ENCODE measurements at regions not wholly inside any gene's neighbourhood (a gene's known extent, or its start where the extent isn't known, plus 50 kb on each side); places are given as distances from the start of the nearest gene placed in this dataset.

DNA sequence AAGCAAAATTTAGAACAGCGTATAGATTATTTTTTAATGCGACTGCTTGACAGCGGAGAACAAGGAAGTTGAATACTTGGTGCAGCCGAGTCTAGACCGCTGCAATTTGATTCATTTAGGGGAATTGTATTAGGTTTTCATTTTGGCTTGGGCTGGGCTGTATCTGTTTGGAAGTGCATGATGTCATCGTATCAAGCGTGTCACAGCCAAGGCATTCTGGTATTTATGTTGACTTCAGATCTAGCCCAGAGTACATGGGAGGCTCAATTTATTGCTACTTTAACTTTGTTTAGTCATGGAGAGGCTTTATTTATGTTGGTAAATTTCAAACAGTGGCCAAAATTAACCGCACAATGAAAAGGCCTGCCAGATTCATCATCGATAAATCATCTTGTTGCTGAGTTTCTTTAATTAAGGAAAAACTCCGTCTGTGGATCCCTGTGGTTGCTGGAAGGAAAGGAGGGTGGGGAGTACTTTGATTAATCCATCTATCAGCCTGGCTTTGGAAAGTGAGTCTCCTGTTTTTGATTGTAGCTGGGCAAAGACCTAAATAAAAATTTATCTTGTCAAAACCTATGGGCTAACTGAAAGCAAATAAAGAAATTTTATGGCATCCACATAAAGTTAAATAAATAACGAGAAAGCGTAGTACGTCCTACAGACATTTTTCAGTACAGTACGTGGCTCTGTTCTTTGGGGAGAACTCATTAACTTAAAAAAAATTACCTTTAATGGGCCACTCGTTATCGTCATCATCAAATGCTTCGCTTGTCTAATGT, 230.4 kb upstream of the SPRED2 start:
- DNase-seq = no peak

DNA sequence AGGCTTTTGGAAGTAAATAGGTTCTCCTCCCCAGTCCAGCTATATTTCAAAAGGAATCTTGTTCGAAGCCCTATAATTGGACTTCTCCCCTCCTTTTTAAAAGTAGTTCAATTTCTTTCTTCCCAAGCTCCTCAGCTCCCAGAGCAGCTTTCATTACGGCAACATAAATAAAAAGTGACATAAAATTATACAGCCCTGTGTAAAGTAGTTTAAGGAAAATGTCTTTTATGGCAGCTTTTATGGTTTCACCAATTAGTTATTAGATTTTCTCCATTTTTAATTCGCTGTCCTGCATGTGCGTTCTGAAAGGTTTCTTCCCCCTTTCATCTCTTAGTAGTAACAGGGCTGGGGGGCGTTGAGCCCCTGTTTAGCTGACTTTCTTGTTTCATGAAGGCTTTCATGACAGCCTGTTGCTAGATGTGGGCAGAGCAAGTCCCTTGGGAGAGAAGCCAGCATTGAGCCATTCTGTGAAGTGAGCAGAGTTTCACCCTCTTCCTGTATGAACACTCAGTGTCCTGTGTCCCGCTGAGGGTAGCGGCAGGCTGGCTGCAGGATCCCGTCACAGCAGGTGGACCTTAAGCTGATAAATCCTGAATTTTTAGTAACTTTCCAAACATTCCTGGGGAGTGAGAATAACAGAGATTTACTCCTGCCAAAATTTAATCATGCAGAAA, 229.7 kb upstream of the SPRED2 start:
- DNase-seq = no peak

DNA sequence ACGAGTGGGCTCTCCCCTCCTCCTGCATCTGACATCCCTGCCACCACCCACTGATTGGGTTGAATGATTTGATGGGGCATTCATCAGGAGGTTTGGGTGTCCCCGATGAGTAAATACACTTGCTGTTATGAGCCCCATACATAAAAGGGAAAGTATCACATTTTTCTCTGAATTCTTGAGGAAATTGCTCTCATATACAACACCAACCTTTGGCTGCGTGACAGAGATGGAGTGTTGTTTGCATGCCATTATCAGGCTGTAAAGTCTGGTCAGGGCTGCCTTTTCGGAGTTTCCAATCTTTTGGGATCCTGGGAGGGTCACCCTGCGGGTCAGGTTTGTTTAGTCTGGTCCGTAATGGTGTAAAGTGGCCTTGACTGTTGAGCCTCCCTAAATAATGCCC, 227.9 kb upstream of the SPRED2 start:
- no peak for DNase-seq

DNA sequence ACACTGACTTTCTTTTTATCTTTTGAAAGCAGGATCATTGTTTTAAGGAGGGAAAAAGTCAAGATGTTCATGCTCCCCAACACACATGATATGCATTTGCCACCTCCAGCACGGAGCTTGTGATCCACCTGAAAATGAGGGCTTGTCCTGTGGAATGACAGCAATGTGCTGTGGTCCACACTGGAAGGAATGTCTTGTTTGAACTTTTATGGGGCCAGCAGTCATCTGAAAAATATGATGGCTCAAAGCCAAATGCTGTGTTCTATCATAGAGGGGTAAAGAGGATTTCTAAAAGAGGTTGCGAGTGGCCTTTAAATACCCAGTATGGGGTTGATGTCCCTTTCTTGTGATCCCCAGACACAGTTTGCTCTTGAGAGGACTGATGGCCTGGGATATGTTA, 226.5 kb upstream of the SPRED2 start:
- no peak for DNase-seq

DNA sequence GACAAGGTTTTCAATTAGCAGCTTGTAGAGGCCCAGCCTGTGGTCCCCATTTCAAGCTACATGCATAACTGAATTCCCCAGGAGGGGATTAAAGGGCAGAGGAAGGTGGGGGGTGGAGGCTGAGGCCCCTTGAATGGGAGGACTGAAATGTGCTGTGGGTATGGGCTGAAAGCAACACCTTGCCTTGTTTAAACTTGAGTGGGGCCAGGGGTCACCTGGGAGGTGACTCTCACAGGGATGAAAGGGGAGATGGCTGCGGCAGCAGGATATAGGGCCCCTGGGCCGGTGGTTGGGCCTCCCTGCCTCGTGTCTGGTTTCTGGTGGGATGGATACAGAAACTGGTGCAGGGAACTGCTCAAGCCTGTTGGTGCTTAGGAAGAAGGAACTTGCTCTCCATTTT, 225.9 kb upstream of the SPRED2 start:
- DNase-seq = no peak

DNA sequence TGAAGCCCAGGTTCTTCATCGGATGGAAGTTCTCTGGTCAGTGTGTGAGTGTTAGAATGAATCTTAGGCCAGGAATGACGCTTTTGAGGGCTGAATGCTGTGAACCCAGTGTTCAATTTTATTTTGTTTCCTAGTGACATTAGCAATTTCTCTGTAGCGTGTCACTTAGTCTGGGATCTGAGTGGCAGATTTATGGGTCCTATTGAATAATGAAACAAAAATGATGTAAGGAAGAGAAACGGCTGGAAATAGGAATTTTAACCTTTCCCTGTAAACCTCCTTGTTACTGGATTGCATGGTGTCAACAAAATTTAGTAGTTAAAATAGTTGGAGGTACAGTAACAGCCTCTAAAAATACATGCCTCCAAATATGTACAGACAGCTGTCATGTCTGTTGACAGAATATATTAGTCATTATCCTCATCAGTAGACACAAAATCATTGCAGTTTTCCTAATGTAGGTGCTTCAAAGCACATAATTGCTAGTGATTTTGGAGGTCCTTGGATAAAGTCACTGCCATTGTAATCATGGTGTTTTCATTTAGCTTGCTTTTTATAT, 223.8 kb upstream of the SPRED2 start:
- DNase-seq = no peak

DNA sequence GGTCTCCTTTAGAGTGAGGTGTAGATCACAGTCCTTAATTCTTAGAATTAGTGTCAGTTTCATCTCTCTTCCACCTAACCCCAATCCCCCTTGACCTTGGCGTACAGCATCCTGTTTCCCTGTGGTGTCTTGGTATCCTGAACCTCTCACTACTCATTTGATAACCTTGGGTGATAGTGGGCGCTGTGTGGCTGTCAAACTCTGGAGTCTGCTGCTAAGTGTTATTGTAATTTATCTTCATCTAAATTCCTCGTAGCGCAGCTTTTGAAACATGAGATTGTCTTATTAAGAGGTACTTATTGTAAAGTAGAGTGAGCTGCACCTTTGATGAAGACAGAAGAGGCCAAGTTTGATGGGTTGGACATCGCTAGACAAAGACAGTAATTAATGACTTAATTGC, 222.6 kb upstream of the SPRED2 start:
- peak; percentile 45 for DNase-seq

DNA sequence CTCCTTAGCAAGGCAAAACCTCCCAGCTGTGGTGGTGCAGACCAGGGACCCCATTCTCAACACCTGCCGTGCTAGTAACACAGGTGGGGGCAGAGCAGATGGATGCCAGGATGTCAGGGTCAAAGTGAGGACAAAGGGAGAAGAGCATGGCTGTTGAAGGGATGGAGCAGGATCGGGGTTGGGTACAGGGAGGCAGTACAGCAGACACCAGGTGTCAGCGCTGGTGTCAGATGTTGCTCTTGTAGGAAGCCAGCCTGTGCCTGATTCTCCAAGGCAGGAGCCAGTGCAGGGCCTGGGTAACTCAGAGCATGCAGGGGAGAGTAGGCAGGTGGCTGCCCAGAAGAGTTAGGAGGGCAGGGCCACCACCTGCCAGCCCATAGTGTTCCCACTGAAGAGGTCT, 222.1 kb upstream of the SPRED2 start:
- DNase-seq = no peak

DNA sequence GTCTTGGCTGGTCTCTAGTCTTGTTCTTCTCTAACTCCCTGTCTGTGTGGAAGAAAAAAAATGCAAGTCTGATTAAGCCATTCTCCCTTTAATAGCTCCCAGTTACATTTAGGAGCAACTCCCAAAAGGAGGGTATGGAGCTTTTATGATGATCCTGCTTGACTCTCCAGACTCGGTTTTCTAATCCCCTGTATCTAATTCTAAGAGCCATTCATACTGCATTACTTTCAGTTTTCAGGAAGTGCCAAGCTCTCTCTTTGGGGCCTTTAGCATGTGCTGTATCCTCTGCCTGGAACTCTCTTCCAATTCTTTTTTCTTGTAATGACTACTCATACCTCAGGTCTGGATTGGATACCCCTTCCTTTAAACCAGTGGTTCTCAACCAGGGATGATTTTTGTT, 219.7 kb upstream of the SPRED2 start:
- DNase-seq = no peak

DNA sequence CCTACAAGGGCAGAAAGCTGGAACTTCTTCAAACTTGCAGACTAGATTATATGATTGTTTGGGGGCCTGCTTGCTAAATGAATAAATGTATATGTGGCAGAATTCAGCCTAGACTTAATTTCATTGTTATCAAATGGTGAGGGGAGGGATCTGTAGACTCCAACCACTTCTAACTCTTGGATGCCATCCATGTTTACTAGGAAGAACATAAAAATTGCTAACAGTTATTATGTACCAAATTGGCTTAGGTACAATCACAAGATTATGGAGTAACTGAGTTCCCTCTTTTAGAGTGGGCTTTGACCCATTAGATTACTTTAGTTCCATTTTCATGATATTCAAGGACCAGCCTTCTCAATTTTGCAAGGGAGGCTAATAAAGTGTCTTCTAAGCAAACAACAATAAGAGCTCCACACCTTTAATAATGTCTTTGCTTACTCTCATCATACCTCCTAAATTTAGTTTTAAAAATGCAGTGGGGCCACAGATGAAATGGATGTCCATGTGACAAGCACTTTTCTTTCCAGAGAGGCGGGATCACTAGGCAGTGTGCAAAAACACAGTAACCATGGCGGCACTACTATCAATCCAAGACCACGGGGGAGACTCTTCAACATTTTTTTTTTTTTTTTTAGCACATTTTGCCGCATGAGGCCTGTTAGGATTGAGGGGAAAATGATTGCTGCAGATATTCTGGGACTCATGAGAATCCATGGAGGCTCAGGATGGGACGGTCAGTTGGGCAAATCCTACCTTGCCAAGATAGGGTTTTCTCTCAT, 217.6 kb upstream of the SPRED2 start:
- DNase-seq = no peak

DNA sequence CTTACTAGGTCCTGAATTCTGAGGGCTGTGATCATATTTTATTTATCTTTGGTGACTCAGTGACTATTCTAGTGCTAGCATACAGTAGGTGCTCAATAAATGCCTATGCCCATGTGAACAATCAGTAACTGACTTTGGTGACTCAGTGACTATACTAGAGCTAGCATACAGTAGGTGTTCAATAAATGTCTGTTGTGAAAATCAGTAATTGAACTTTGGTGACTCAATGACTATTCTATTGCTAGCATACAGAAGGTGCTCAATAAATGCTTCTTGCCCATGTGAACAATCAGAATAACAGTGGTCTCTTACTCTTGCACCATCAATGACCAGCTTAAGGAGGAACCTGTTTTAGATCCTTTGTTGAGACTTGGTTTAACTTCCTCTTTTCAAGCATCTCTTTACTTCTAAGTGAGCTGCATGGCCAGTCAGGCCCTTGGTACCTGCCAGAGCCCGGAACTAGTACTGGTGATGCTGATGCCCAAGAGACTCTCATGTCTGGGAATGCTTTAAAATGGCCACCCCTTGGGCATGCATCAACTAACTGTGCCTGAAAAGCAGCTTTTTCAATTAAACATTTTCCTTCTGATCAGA, 214.9 kb upstream of the SPRED2 start:
- no peak for DNase-seq

DNA sequence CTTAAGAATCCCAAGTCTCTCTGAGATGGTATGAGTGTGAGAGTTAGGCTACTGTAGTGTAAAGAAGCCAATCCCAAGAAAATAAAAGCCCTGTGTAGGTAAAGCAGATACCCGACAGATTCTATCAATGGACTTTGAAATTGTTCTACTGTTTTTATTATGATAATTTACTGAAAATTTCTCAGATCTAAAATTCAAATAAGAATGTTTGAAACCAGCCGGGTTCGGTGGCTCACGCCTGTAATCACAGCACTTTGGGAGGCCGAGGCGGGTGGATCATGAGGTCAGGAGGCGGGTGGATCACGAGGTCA, 208.3 kb upstream of the SPRED2 start:
- no peak for DNase-seq

DNA sequence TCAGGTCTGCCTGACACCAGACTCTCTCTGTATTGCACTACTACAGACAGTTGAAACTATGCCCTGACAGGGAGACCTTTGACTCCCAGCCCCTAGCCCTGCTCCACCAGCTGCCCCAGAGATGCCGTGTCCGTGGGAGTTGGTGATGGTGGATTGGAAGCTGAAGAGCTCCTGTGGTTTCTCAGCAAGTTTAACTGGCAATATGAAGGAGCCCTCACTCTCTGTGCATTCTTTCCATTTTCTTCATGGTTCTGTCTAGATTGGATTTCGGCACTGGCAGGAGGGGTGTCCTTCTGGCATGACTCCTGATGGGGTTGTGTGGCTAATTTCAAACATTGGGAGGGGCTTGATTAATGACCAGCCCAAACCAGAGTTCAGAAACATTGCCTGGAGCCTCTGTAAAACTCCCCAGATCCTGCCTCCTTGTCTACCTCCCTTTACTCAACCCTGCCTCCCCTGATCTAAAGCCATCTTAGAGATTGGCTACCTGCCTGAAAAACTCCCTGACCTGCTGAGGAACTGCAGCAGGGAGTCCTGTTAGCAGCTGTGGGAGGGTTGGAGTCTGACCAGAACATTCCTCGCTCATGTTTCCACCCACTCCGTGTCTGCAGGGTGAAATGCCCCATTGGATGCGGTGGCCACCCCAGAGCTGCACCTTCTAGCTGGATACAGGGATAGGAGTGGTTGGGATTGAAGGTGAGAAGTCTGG, 206.9 kb upstream of the SPRED2 start:
- DNase-seq = no peak

DNA sequence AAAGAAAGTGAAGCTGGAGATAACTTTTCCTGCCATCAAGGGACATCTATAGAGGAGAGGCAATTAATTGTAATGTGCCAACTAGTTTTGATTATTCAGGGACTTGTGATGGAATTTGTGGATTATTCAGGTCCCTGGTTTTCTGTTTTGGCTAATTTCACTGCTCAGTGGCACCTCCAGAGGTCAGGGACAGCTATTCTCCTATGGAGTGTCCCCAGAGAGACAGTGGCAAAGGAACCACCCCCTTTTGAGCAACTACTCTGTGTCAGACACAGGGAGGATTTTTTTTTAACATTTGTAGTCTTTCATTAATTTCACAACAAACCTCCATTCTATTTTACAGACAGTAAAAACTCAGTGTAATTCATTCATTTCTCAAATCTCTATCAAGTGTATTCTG, 206.0 kb upstream of the SPRED2 start:
- no peak for DNase-seq

DNA sequence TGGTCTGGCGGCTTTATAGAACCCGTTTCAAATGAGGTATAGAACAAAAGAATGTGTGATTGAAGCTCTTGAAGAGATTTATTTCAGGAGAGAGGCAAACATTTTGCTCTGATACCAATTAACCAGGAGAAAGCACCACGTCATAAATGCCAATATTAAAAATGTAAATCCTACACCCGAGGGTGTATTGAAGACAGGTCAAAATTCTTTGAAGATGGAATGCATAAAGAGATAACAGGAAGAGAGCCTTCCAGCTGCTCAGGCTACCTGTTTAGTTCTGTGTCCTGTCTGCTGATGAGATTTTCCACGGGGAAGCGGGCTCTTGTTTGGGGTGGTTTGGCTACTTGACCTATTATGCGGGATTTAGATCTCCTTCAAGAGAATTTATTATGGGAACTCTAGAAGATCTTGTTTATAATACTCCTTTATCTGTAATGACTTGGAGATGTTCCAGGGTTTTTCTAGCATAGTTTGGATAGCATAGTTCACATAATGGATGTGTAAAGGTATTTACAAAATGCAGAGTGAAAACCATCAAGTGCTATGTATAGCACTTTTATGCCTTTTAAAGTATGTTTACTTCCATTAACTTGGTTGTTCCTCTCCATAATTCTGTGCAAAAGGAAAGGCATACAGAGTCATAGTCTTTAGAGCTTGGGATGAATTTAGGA, 204.5 kb upstream of the SPRED2 start:
- DNase-seq = no peak

DNA sequence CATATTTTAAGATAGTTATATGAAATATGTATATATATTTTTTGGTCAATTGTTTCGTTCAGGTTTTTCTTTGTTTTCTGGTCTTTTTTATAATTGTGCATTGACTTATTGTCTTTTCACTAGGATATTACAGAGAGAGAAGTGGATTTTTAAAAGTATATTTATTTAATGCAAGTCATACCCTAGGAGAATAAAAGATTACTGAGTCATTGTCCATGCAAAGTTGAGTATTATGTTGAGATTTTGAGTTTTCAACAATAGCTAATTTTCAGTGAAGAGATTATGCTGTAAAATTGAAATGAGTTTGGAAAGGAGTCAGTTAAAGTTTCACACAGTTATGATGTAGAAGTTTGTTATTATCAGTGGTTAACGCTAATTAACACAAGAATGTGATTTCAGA, 203.6 kb upstream of the SPRED2 start:
- DNase-seq = no peak

DNA sequence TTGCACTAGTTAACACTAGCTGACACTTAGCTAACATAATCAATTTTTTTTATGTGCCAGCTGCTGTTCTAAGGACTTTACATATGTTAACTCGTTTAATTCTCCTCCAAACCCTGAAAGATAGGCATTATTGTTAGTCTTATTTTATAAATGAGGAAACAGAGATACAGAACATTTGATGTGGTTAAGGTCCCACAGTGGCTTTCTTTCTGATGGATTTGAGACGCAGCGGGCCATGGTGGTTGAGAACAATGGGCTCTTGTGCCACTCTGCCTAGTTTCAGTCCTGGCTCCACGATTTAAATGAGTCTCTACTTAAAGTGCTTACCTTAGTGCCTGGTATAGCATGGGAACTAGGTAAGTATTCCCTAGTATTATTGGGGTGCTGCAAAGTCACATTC, 201.9 kb upstream of the SPRED2 start:
- no peak for DNase-seq

DNA sequence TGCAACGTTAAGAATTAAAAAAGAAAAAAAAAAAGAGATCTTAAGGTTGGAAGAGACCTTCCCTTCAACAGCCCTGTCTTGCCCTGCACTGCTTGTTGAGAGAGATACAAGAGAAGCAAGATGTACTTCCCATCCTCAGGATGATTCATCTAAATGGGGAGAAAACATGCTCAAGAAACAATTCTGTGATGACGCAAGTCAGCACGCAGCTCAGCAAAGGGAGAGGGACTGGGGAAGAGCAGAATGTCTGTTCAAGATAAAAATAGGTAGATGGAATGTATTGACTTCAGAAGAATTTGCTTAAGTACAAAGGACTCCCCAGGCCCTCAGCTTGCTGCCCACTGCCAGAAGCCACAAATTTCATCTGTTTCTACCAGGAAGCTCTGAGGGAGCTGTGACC, 198.2 kb upstream of the SPRED2 start:
- no peak for DNase-seq

DNA sequence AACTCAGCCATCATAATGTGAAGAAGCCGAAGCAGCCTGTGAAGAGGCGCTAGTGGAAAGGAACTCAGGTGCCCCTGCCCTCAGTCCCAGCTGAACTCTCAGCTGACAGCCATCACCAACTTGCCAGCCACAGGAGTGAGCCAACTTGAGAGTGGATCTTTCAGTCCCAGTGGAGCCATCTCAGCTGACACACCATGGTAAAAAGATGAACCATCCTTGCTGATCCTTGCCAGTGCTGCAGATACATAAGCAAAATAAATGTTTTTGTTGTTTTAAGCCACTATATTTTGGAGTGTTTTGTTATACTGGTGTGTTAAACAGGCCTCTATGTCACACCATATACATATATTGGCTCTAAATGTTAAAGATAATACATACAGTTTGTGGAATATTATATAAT, 195.8 kb upstream of the SPRED2 start:
- DNase-seq = no peak

DNA sequence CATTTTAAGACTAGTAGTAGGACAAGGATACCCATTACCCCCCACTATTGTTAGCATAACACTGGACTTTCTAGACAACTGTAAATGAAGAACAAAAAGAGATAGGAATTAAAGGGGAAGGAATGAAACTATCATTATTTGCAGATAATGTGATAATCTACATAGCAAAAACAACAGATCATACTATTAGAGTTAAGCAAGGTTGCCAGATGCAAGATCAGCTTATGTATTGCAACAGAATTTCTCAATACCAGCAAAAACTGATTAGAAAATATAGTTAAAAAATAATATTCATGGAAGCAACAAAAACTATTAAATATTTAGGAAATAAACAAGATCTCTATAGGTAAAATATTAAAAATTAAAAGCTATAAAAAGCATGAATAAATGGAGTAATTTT, 194.4 kb upstream of the SPRED2 start:
- DNase-seq = no peak

DNA sequence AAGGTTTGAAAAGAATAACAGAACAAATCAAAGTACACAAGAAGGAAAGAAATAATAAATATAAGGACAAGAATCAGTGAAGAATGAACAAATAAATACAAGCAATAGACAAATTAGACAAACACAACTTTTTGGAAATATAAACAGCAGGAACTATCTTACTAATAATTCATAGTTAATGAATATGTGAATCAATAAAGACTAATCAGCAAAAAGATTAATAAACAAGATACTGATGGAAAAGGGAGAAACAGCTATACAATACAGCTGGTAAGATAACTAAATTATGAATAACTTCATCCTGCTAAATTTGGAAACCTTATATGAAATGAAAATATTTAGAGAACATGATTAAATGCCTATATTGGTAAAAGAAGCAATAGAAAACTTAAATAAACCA, 193.6 kb upstream of the SPRED2 start:
- no peak for DNase-seq

DNA sequence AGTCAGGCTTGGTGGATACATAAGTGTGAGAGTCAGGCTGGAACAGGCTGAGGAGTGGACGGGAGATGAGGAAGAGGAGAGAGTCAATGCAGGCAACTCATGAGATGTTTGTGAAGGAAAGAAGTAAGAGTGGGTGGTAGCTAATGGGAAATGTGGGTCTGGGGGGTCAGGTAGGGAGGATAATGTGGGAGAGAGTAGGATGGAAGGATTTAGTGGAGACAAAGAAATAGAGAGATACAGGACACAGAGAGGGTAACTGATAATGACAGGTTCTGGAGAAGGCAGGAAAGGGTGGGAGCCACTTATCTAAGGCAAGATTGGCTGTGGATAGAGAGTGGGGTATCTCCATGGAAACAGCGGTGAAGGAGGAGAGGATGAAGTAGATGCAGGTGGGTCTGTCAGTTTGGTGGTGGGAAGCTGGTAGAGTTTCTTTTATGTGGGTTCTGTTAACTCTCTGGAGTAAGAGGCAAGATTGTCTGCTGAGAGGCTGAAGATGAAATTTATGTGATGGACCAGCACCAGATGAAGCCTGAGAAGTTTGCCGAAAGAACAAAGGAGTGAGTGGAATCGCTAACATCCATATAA, 190.6 kb upstream of the SPRED2 start:
- no peak for DNase-seq
